Psoas muscle (tissue), 7 donors: ENCODE measurements at regions not wholly inside any gene's neighbourhood (a gene's known extent, or its start where the extent isn't known, plus 50 kb on each side); places are given as distances from the start of the nearest gene placed in this dataset.

ENCODE experiments used
- ATAC-seq, 4 donors: fragments of 200-7000 bp; cut with Tn5 transposase; one replicate each; pipeline ENCODE4 v1.9.1; 2020; ENCODE audit warnings: moderate library complexity in 3 of 4, mild to moderate bottlenecking in 2 of 4
- DNase-seq, 2 donors: peaks; one replicate each; pipeline ENCODE4 v3.0.0-alpha.2; 2020
- H3K27ac ChIP-seq: fragments of 200-600 bp; one replicate; pipeline ENCODE4 v1.8.0; 2022
- H3K27me3 ChIP-seq, 3 donors: fragments of 200-600 bp in 1 of 3; one replicate each; pipeline versions ENCODE4 v1.6.1 to v1.8.0; 2013 to 2022; ENCODE audit warnings: low read length in 2 of 3, mild to moderate bottlenecking in 2 of 3, moderate library complexity in 1 of 3; ENCODE audit not compliant: insufficient read depth in 3 of 3
- H3K36me3 ChIP-seq, 2 donors: fragments of 200-600 bp in 1 of 2; one replicate each; pipeline versions ENCODE4 v1.6.1 to v1.8.0; 2013 to 2022; ENCODE audit warnings: low read depth in 1 of 2, mild to moderate bottlenecking in 1 of 2, moderate library complexity in 1 of 2; ENCODE audit not compliant: insufficient read depth in 1 of 2
- H3K4me1 ChIP-seq: fragments of 200-600 bp; one replicate; pipeline ENCODE4 v1.8.0; 2022
- H3K4me3 ChIP-seq: fragments of 200-600 bp; one replicate; pipeline ENCODE4 v1.8.0; 2022; ENCODE audit warnings: mild to moderate bottlenecking
- H3K9me3 ChIP-seq: fragments of 200-600 bp; one replicate; pipeline ENCODE4 v1.8.0; 2022
- CTCF ChIP-seq: fragments of 200-600 bp; IDR thresholded peaks from one replicate; pipeline ENCODE4 v1.8.0; 2022; ENCODE audit warnings: antibody characterized with exemption
- WGBS, 3 donors: extraction: QIAGEN DNeasy Blood & Tissue Kit; methylation state at CpG; one replicate each; pipeline versions ENCODE4 v1.1.6 to v1.1.7; 2013; 5-methylcytosine and 5-hydroxymethylcytosine counted together
- intact Hi-C, 2 donors: fragments of 100-400 bp; cut with DNase I; formaldehyde crosslinking; loops; one replicate each; pipeline versions ENCODE4 v1.11.0 to v1.14.2; 2022
- donor health status: healthy with polysubstance abuse.
- donor health status: DM: no; HTN: no; CAD: no; lungs with moderate emphysema.
- donor health status: Bipolar disorder and iron deficiency.
- donor health status: healthy.
- donor health status: DM: yes; HTN: yes; CAD: no.
- donor health status: DM: no; HTN: no; CAD: no.
- donor health status: DM: yes; HTN: yes; CAD: no.

GRCh38 chr5:158174026-158174425, 315.1 kb upstream of the CLINT1 start:
- Histone ChIP-seq H3K27me3 (no peaks in the 10 kb centered on the region), H3K36me3 (no peaks in the 10 kb centered on the region), H3K27ac (no peak overlapping the region), H3K4me1 (no peaks in the 10 kb centered on the region), H3K9me3 (no peaks in the 10 kb centered on the region), H3K4me3 (no peak overlapping the region)
- 84 to 96% (median 89%) methylated on average over 4 of the region's 4 CpGs for WGBS, 3 donors
- ATAC-seq (no peak), DNase-seq (no peak)
- intact Hi-C loops = loop anchor here in 1 of 2 donors (5.0 kb wide), 1 partner anchor 933 kb away; no protein-coding TSS in a partner anchor
- TF ChIP-seq CTCF = no peak

GRCh38 chr5:158172005-158172404, 313.1 kb upstream of the CLINT1 start:
- DNase-seq (no peak), ATAC-seq (no peak)
- no peak for TF ChIP-seq CTCF
- H3K4me3 ChIP-seq = no peak overlapping the region
- no peak overlapping the region for H3K27ac ChIP-seq
- intact Hi-C loops = loop anchor here in 1 of 2 donors (5.0 kb wide), 1 partner anchor 935 kb away; no protein-coding TSS in a partner anchor
- WGBS, 3 donors = 85 to 92% (median 87%) methylated on average over 2 of the region's 2 CpGs
- no peaks in the 10 kb centered on the region for H3K4me1 ChIP-seq
- no peaks in the 10 kb centered on the region for H3K27me3 ChIP-seq
- no peaks in the 10 kb centered on the region for H3K9me3 ChIP-seq
- no peaks in the 10 kb centered on the region for H3K36me3 ChIP-seq

GRCh38 chr5:158170534-158170933, 311.6 kb upstream of the CLINT1 start:
- intact Hi-C loops = loop anchor here in 1 of 2 donors (5.0 kb wide), 1 partner anchor 937 kb away; no protein-coding TSS in a partner anchor
- TF ChIP-seq CTCF = no peak
- ATAC-seq = no peak
- H3K4me3 ChIP-seq = no peak overlapping the region
- no peaks in the 10 kb centered on the region for H3K4me1 ChIP-seq
- no peak for DNase-seq
- no peaks in the 10 kb centered on the region for H3K27me3 ChIP-seq
- no peaks in the 10 kb centered on the region for H3K9me3 ChIP-seq
- H3K36me3 ChIP-seq = no peaks in the 10 kb centered on the region
- no peak overlapping the region for H3K27ac ChIP-seq
- 91 to 92% (median 91%) methylated on average over 2 of the region's 2 CpGs for WGBS, 3 donors

GRCh38 chr5:158170060-158170459, 311.1 kb upstream of the CLINT1 start:
- no peak for ATAC-seq
- no peak overlapping the region for H3K4me3 ChIP-seq
- no peak overlapping the region for H3K27ac ChIP-seq
- H3K36me3 ChIP-seq = no peaks in the 10 kb centered on the region
- intact Hi-C loops = loop anchor here in 1 of 2 donors (5.0 kb wide), 1 partner anchor 937 kb away; no protein-coding TSS in a partner anchor
- DNase-seq = no peak
- no peak for TF ChIP-seq CTCF
- no peaks in the 10 kb centered on the region for H3K9me3 ChIP-seq
- 67 to 73% (median 72%) methylated on average over 3 of the region's 3 CpGs for WGBS, 3 donors
- H3K27me3 ChIP-seq = no peaks in the 10 kb centered on the region
- H3K4me1 ChIP-seq = no peaks in the 10 kb centered on the region

GRCh38 chr5:158166424-158166823, 307.5 kb upstream of the CLINT1 start:
- Histone ChIP-seq H3K36me3 (no peaks in the 10 kb centered on the region), H3K27me3 (no peaks in the 10 kb centered on the region), H3K4me3 (no peak overlapping the region), H3K9me3 (no peaks in the 10 kb centered on the region), H3K4me1 (no peaks in the 10 kb centered on the region), H3K27ac (no peak overlapping the region)
- no peak for TF ChIP-seq CTCF
- 80 to 84% (median 82%) methylated on average over 5 of the region's 5 CpGs for WGBS, 3 donors
- no peak for ATAC-seq
- DNase-seq = no peak
- intact Hi-C loops = no loop called here
